H1 (cell line): ENCODE measurements at regions not wholly inside any gene's neighbourhood (a gene's known extent, or its start where the extent isn't known, plus 50 kb on each side); places are given as distances from the start of the nearest gene placed in this dataset.

ENCODE experiments used
- CEBPB ChIP-seq: IDR thresholded peaks from 2 replicates; pipeline ENCODE4 v1.6.1; 2012; ENCODE audit warnings: low read depth, low read length
- EGR1 ChIP-seq: IDR thresholded peaks from 2 replicates; pipeline ENCODE4 v1.6.1; 2011; ENCODE audit warnings: low read depth, low read length, borderline replicate concordance
- GABPA ChIP-seq: IDR thresholded peaks from 2 replicates; pipeline ENCODE4 v1.6.1; 2011; ENCODE audit warnings: mild to moderate bottlenecking, low read length, moderate library complexity, borderline replicate concordance; ENCODE audit not compliant: insufficient read depth
- HDAC2 ChIP-seq, 2 experiments: fragments of 300-600 bp in 1 of 2; sonication (generic) in 1 of 2; IDR thresholded peaks; 2 replicates each; pipeline ENCODE4 v1.6.1; 2011 to 2012; ENCODE audit warnings: low read depth in 2 of 2, low read length in 2 of 2, mild to moderate bottlenecking in 2 of 2, moderate library complexity in 2 of 2, borderline replicate concordance in 1 of 2, inconsistent platforms in 1 of 2
- HDAC6 ChIP-seq: IDR thresholded peaks from one replicate; pipeline ENCODE4 v1.7.1; 2012; ENCODE audit warnings: low read depth, mild to moderate bottlenecking, inconsistent platforms, low read length, moderate library complexity
- JUN ChIP-seq: IDR thresholded peaks from 2 replicates; pipeline ENCODE4 v1.6.1; 2011; ENCODE audit warnings: low read depth, mild to moderate bottlenecking, improper control_type of control experiment, low read length
- POLR2A ChIP-seq, 2 experiments: IDR thresholded peaks; 1 replicate in 1 of 2; 2 replicates in 1 of 2; pipeline ENCODE4 v1.6.1; 2011; ENCODE audit warnings: low read depth in 2 of 2, low read length in 2 of 2, mild to moderate bottlenecking in 2 of 2; ENCODE audit errors: control extremely low read depth in 1 of 2
- SP1 ChIP-seq: IDR thresholded peaks from 2 replicates; pipeline ENCODE4 v1.6.1; 2011; ENCODE audit warnings: low read depth, low read length
- SUZ12 ChIP-seq: fragments of 200-600 bp; sonication (generic); IDR thresholded peaks from 2 replicates; pipeline ENCODE4 v1.6.1; 2012; ENCODE audit warnings: mild to moderate bottlenecking, inconsistent platforms, low read length, moderate library complexity, mixed read lengths
- TAF1 ChIP-seq: IDR thresholded peaks from 2 replicates; pipeline ENCODE4 v1.6.1; 2011; ENCODE audit warnings: mild to moderate bottlenecking, low read depth, low read length
- TF ChIP-seq, protein P1 (sequence below), 3 experiments: IDR thresholded peaks; 1 replicate in 2 of 3; 2 replicates in 1 of 3; pipeline versions ENCODE4 v1.5.1 to v1.6.1; 2011; ENCODE audit warnings: low read length in 3 of 3, mild to moderate bottlenecking in 3 of 3, inconsistent platforms in 2 of 3, low read depth in 1 of 3, moderate library complexity in 1 of 3; ENCODE audit not compliant: insufficient read depth in 1 of 3; ENCODE audit errors: control extremely low read depth in 1 of 3
- TF ChIP-seq, protein P2 (sequence below): IDR thresholded peaks from 2 replicates; pipeline ENCODE4 v1.6.1; 2011; ENCODE audit warnings: low read depth, mild to moderate bottlenecking, low read length; ENCODE audit not compliant: insufficient read depth
- TF ChIP-seq, protein P3 (sequence below): IDR thresholded peaks from 2 replicates; pipeline ENCODE4 v1.6.1; 2012; ENCODE audit warnings: low read length, inconsistent platforms
- TF ChIP-seq, protein P4 (sequence below): IDR thresholded peaks from 2 replicates; pipeline ENCODE4 v1.6.1; 2011; ENCODE audit warnings: low read length, improper control_type of control experiment

DNA sequence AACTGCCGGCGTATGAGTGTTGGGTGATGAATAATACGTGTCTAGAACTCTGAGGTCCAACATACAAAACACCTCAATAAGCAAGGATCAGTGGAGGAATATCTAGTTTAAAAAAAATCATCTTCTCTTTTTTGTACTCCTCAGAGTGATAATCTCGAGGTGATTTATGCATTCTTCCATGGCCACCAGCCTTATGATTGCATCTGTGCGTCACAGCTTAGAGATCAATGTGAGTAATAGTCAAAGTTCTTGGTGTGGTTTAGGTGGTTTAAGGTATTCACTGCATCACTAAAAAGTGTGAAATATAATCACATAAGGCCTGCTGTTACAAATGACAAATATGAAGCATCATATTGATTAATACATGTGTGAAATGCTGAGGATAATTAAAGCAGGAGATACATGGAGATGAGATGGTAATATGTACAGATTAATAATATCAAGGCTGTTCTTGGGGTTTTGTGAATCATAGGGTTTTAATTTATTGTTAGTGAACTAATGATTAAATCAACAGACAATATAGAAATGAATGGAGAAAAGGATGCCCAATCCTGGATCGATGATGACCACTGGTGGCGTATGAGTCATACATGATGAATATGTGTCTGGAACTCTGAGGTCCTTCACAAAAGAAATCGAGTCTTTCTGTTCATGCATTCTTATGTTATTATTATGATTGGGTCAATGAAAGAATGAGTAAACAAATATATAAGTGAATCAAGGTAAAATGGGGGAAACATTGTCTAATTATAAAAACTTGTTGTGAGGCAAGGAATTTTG is 68.8 kb upstream of the RTL1 start:
- no peak for TF ChIP-seq HDAC6
- no peak for TF ChIP-seq JUN
- TF ChIP-seq TAF1, result no peak
- no peak for TF ChIP-seq POLR2A (IDR thresholded peaks at IDR 0.05; ENCODE audit: control extremely low read depth in 1 of 2, low read depth in 2 of 2, low read length in 2 of 2)
- no peak for TF ChIP-seq SP1
- TF ChIP-seq, protein P1, sequence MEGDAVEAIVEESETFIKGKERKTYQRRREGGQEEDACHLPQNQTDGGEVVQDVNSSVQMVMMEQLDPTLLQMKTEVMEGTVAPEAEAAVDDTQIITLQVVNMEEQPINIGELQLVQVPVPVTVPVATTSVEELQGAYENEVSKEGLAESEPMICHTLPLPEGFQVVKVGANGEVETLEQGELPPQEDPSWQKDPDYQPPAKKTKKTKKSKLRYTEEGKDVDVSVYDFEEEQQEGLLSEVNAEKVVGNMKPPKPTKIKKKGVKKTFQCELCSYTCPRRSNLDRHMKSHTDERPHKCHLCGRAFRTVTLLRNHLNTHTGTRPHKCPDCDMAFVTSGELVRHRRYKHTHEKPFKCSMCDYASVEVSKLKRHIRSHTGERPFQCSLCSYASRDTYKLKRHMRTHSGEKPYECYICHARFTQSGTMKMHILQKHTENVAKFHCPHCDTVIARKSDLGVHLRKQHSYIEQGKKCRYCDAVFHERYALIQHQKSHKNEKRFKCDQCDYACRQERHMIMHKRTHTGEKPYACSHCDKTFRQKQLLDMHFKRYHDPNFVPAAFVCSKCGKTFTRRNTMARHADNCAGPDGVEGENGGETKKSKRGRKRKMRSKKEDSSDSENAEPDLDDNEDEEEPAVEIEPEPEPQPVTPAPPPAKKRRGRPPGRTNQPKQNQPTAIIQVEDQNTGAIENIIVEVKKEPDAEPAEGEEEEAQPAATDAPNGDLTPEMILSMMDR (IDR thresholded peaks at IDR 0.05; ENCODE audit: control extremely low read depth in 1 of 3, insufficient read depth in 1 of 3, low read depth in 1 of 3, low read length in 3 of 3), result no peak
- no peak for TF ChIP-seq GABPA
- TF ChIP-seq, protein P2, sequence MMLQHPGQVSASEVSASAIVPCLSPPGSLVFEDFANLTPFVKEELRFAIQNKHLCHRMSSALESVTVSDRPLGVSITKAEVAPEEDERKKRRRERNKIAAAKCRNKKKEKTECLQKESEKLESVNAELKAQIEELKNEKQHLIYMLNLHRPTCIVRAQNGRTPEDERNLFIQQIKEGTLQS, result no peak
- TF ChIP-seq EGR1, result no peak
- no peak for TF ChIP-seq SUZ12
- TF ChIP-seq CEBPB, result no peak
- TF ChIP-seq, protein P3, sequence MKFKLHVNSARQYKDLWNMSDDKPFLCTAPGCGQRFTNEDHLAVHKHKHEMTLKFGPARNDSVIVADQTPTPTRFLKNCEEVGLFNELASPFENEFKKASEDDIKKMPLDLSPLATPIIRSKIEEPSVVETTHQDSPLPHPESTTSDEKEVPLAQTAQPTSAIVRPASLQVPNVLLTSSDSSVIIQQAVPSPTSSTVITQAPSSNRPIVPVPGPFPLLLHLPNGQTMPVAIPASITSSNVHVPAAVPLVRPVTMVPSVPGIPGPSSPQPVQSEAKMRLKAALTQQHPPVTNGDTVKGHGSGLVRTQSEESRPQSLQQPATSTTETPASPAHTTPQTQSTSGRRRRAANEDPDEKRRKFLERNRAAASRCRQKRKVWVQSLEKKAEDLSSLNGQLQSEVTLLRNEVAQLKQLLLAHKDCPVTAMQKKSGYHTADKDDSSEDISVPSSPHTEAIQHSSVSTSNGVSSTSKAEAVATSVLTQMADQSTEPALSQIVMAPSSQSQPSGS, result no peak
- TF ChIP-seq, protein P4, sequence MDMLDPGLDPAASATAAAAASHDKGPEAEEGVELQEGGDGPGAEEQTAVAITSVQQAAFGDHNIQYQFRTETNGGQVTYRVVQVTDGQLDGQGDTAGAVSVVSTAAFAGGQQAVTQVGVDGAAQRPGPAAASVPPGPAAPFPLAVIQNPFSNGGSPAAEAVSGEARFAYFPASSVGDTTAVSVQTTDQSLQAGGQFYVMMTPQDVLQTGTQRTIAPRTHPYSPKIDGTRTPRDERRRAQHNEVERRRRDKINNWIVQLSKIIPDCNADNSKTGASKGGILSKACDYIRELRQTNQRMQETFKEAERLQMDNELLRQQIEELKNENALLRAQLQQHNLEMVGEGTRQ, result no peak
- TF ChIP-seq HDAC2 (IDR thresholded peaks at IDR 0.05; ENCODE audit: borderline replicate concordance in 1 of 2, low read depth in 2 of 2, low read length in 2 of 2), result no peak
